ENCODE measurements at regions not wholly inside any gene's neighbourhood (a gene's known extent, or its start where the extent isn't known, plus 50 kb on each side); places are given as distances from the start of the nearest gene placed in this dataset.
A peak's percentile ranks its signal among the peaks of the same experiment; 100 is the strongest.
"Not testable (repeated sequence)": the region's sequence is repeated elsewhere in the genome, so short reads cannot be mapped to it uniquely, and the experiment has no call there.

DNA sequence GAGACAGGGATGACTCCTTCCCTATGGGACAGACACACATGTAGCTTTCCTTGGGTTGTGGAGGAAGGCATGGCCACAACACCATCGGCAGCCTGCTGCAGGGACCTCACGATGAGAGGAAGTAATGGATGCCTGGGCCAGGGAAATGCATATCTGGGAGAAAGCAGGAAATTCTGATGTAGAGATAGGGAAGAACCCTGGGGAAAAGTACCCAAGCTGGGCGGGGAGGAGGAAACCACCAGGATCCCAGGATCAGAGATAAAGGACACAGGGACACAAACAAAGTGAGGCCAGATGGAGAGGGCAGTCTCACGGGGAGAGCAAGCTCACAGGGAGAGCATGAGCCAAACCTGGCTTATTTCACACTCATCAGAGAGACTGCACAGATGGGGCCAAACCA is 294.7 kb upstream of the TEKT4 start:
- not testable (repeated sequence) for DNase-seq (ENCODE audit: low read depth); H3K4me3 ChIP-seq (ENCODE audit: low read depth, low read length)

DNA sequence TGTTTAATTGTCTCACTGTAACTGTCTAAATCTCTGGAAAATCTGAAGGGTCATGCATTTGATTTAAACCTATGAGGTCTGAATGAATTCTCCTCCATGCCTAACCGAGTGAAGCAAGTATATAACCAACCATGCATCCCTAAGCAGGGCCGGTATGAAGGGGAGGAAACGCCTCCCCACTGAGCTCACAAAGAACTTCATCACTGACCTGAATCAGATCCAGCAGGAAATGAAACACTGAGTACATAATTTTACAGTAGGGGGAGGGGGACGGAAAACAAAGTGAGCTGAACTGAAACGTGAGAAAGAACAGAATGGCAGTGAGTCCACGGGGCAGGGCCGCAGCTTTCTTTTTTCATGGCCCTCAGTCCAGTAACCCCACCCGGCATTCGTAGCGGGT is 294.1 kb upstream of the TEKT4 start:
- not testable (repeated sequence) for H3K4me3 ChIP-seq (ENCODE audit: low read depth, low read length)
- DNase-seq (ENCODE audit: low read depth), result peak; percentile 73

DNA sequence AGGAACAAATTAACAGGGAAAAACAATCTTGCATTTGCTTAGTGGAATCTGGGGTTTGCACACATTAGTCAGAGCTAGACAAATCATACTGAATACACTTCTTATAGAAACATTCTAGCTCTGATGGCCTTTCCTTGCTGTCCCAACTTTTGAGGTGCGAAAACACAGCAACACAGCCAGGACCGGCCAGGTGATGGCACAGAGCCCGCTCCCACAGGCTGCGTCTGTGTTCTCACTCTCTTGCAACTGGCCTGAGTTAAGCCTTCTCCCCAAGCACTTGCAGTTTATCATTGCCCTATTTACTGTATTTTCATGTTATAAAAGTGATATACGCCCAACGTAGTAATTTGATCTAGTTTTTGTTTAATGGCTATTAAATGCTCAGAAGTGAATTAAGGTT is 292.0 kb upstream of the TEKT4 start:
- H3K4me3 ChIP-seq (ENCODE audit: low read depth, low read length); DNase-seq (ENCODE audit: low read depth): not testable (repeated sequence)

DNA sequence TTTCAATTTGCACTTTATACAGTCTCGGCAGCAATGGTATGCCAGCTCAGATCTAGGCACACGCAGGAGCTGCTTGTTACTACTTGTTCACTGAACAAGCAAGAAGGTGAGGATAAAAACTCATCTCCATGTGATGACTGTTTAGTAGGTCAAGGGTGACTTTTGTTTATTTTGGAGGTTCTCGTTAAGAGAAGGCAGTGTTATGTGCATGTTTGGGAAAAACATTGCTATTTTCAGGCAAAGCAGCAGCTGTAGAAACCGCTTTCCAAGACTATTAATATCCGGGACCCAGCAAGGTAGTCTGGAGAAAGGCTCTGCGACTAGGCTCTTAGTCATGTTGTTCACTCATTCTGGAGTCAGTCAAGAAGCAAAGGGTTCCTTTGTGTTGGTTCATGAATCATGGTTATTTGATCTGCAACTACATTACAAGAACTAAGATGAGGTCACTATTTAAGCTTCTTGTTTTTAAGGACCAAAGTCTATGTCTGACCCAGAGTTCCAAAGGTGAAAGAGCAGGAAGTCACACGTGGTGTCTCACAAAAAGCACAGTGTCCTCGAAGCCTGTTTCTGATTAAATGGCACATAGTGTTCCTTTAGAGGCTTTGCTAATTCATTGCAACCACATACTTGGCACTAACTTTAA is 288.0 kb upstream of the TEKT4 start:
- not testable (repeated sequence) for H3K4me3 ChIP-seq (ENCODE audit: low read depth, low read length); DNase-seq (ENCODE audit: low read depth)

DNA sequence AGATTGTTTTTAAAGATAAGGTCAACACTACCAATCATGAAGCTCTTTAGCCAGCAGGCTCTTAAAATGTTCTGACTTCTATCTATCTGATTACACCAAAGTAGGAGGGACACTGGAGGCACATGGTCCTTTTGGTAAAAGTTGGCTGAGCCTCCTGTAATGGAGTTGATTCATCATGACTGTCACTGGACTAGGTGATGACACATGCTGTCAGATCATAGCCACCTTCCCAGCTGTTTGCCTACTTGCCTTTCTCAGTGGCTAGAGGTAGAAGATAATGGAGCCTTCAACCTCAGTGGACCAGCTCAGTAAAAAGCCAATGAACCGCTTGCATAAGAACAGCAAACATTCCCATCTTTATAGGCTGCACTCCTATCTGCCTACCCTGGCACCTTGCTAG is 286.7 kb upstream of the TEKT4 start:
- DNase-seq (ENCODE audit: low read depth); H3K4me3 ChIP-seq (ENCODE audit: low read depth, low read length): not testable (repeated sequence)

DNA sequence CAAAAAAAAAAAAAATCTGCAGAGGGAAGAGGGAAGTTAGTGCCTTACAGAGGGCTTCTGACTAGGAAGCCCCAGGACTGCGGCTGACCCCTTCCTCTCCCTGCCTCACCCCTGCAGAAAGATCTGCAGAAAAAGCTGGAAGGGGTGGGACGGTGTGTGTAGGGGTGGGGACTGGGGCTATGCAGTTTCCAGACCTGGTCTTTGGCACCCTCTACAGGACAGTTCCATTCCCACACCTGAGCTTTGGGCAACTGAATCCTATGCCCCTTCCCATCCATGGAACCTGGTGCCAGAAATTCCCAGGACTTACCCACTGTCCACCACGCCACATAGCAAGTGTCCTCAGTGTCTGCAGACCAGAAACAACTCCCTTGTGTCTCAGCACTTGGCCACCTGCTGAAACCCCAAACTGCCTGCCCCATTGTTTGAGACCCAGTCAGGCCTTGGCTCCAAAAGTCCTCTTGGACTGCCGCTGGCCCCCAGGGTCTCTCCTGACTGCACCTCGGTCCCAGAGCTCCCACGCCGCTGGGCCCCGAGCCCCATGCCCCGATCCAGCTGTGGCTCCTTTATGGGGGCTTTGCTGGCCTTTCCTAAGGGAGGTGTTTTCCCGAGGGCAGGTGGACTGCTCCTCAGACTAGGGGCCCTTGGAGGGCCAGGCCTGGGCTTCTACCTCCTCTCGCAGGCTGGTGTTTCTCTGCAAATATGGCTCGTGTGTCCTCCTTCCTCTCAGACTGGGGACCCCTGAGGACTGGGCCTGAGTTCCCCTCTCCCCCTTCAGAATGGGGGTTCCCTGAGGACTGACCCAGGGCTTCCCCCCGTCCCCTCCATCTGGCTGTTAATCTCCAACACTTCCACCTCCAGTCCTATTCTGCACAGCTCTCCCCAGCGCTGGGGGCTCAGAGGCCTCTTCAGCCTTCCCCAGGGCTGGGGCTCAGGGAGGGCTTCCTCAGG is 284.9 kb upstream of the TEKT4 start:
- TF ChIP-seq, protein P1, sequence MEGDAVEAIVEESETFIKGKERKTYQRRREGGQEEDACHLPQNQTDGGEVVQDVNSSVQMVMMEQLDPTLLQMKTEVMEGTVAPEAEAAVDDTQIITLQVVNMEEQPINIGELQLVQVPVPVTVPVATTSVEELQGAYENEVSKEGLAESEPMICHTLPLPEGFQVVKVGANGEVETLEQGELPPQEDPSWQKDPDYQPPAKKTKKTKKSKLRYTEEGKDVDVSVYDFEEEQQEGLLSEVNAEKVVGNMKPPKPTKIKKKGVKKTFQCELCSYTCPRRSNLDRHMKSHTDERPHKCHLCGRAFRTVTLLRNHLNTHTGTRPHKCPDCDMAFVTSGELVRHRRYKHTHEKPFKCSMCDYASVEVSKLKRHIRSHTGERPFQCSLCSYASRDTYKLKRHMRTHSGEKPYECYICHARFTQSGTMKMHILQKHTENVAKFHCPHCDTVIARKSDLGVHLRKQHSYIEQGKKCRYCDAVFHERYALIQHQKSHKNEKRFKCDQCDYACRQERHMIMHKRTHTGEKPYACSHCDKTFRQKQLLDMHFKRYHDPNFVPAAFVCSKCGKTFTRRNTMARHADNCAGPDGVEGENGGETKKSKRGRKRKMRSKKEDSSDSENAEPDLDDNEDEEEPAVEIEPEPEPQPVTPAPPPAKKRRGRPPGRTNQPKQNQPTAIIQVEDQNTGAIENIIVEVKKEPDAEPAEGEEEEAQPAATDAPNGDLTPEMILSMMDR (IDR thresholded peaks at IDR 0.05; ENCODE audit: control insufficient read depth, extremely low read depth, insufficient read depth), result peak; percentile 61
- DNase-seq (ENCODE audit: low read depth), result peak; percentile 10
- H3K4me3 ChIP-seq (ENCODE audit: low read depth, low read length), result not testable (repeated sequence)

DNA sequence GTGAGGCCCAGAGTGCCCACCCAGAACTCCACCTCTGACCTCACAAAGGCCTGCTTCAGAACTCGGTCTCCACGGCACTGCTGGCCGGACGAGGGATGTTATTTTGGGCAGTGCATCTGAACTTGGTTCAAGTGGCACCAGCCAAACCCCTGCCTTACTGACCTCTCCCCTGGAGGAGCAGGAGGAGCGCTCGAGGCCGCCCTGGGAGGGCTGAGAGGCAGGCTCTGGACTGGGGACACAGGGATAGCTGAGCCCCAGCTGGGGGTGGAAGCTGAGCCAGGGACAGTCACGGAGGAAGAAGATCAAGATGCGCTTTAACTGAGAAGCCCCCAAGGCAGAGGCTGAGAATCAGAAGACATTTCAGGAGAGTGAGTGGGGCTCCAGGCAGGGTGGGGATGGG is 284.2 kb upstream of the TEKT4 start:
- DNase-seq (ENCODE audit: low read depth); H3K4me3 ChIP-seq (ENCODE audit: low read depth, low read length): not testable (repeated sequence)

DNA sequence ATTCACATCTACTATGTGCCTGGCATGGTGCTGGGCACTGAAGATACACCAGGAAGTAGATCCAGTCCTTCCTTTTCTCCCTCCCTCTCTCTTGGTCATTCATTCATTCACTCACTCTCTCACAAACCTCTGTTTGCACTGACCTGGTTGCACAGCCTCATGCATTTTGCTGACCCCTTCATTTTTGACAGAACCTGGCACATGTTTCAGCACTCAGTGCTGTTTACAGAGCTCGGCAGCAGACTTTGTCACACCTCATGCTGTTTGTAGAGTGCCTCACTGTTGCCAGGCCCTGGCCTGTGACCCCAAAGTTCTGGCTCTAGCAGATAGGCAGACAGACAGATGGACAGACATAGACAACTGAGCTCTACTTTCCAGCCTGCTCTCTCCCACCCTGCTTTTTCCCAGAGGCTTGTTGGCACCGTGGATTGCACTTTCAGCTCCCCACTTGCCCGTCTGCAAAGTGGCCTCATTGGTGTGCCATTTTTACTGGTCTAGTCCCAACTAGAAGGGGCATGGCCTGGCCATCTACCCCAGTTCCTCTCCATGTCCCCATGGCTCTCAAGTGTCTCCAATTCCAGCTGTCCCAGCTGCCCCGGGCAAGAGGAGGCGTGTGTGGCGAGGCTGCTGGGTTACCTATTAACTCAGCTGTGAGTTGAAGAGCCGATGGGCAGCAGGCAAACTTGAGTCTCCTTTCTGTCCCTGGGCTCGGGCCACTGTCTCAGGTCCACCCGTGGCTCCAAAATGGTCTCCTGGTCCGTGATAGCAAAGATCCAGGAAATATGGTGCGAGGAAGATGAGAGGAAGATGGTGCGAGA is 277.0 kb upstream of the TEKT4 start:
- DNase-seq (ENCODE audit: low read depth); H3K4me3 ChIP-seq (ENCODE audit: low read depth, low read length): not testable (repeated sequence)

DNA sequence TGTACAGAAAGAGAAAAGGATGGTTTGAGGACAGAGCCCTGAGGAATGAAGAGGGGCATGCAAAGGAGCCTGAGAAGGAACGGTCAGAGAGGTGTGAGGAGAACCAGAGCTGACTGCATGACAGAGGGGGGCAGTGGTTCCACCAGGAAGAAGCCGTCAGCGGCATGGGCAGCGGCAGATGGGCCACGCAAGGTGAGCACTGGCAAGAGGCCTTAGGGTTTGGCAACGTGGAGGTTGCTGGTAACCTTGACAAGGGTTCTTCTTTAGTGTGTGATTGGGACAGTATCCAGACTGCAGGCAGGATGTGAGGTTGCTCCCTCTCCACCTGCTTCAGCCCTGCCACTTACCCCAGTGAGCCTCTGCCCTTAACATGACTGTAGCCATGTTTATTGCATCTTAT is 275.3 kb upstream of the TEKT4 start:
- not testable (repeated sequence) for DNase-seq (ENCODE audit: low read depth); H3K4me3 ChIP-seq (ENCODE audit: low read depth, low read length)

DNA sequence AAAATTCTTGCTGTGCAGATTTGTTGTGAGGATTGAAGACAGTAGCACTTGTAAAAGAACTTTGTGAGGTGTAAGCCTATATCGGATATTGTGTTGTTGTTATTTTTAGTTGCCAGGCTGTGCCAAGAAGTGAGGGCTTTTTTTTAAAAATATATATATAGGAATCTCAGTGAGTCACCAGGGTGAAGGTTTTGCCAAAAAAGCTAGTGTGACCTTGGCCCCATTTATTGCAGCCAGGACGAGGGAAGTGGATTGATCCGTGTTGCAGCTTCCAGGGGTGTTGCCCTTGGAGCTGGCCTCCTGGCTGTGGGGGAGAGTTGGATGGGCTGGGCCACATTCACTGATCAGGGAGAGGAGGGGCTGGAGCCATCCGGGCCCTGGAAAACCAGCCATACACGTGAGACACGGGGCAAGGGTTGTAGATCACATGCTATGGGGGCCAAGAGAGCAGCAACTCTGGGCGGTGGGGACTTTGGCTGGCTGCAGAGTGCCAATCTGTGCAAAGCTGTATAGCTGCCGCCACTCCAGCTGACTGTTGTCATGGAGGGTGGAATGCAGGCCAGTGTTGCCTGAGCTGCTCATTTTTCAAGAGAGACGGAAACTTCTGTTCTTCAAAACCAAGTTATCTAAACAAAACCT is 273.0 kb upstream of the TEKT4 start:
- not testable (repeated sequence) for H3K4me3 ChIP-seq (ENCODE audit: low read depth, low read length); DNase-seq (ENCODE audit: low read depth)

DNA sequence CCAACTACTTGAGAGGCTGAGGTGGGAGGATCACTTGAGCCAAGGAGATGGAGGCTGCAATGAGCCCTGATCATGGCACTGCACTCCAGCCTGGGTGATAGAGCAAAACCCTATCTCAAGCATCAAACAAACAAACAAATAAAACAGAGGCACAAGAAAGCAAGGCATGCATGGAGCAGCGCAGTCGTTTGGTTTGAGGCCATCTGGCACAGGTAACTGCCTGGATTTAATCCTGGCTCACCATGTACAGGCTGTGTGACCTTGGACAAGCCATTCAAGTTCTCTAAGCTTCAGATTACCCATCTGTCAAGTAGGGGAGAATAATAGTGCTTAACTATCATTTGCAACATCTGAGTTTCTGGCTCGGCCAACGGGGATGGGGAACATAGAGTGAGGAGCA is 270.3 kb upstream of the TEKT4 start:
- H3K4me3 ChIP-seq (ENCODE audit: low read depth, low read length), result not testable (repeated sequence)
- peak; percentile 33 for DNase-seq (ENCODE audit: low read depth)

DNA sequence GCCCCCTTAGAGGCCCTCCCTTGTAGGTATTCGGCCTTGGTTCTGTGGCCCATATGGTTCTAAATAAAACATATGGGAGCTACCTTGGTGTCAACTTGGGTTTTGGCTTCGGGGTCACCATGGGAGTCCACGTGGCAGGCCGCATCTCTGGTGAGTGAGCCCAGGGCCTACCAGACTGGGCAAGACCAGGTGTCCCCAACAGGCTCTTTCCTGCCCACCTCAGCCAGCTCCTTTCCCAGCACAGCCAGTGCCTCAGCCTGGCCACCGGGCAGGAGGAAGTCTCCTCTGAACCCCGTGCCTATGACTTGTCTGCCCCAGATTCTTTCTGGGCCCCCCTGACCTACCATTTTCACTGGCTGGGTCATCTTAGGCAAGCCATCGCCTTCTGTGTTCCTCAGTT is 268.8 kb upstream of the TEKT4 start:
- TF ChIP-seq, protein P1 (IDR thresholded peaks at IDR 0.05; ENCODE audit: control insufficient read depth, extremely low read depth, insufficient read depth), result no peak

More for the DNA sequence above, 268.8 kb upstream of the TEKT4 start:
- H3K4me3 ChIP-seq (ENCODE audit: low read depth, low read length), result no peak overlapping the region
- no peak for DNase-seq (ENCODE audit: low read depth)
